GM21576 (cell line): ENCODE measurements at regions not wholly inside any gene's neighbourhood (a gene's known extent, or its start where the extent isn't known, plus 50 kb on each side); places are given as distances from the start of the nearest gene placed in this dataset.

ENCODE experiments used
- ATAC-seq: cut with Tn5 transposase; IDR thresholded peaks from one replicate; pipeline ENCODE4 v1.9.1; 2021; ENCODE audit warnings: mild to moderate bottlenecking, moderate library complexity; ENCODE audit not compliant: unreplicated experiment

DNA sequence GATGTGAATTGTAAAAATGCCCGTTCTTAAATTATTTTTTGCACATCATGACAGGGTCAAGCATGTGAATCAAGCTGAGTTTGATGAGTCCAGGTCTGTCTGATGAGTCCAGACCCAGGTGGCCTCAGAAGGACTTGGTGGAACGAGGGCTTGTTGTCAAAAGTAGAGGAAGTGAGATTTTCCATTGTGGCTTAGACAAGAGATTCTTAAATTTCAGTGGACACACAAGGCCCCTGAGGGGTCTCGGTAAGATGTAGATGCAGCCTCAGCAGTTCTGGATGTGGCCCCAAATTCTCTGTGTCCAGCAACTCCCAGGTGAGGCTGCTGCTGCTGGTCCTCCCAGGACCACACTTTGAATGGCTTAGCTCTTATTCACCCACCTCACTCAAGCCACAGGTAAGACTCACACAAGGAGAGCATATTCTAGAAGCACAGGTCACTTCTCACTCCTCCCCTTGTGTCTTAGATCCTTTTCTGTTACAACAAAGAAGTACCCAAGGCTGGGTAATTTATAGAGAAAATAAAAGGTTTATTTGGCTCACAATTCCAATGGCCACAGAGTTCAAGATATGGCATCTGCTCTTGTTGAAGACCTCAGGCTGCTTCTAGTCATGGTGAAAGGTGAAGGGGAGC lies 98.8 kb downstream of the GGTLC2 start:
- ATAC-seq, result no peak

DNA sequence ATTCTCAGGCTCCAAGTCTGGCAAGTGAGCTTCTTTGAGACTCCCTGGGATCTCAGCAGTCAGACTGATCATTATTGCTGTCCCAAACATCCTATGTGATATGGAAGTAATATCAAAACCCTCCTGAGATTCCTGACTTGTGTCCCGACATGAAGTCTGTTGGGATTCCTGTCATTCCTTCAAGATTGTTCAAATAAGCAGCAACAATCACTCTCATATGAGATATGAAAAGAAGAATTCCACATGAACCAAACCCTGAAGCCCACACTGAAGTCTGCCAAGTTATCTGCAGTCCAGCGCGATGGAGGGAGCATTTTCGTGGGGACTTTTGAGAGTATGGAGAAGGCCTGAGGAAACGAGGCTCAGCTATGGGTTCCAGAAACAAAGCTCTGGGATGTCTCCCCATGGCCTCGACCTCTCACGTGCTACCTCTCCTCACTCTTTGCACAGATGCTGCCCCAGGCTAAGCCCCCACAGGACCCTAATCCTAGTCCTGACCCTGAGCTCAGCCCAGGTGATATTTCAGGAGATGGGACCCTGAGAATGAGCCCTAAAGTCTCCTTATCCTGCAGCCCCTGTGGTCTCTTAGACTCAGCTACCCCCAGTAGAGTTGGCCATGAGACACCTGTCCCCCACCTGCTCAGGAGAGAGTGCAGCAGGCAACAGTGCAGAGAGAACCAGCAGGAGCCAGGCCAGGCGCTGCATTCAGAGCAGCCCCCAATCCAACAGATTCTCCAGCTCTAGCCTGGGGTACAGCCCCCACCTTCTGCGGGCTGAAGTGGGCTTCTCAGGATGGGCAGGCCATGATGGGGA lies 100.2 kb downstream of the GGTLC2 start:
- ATAC-seq, result no peak

DNA sequence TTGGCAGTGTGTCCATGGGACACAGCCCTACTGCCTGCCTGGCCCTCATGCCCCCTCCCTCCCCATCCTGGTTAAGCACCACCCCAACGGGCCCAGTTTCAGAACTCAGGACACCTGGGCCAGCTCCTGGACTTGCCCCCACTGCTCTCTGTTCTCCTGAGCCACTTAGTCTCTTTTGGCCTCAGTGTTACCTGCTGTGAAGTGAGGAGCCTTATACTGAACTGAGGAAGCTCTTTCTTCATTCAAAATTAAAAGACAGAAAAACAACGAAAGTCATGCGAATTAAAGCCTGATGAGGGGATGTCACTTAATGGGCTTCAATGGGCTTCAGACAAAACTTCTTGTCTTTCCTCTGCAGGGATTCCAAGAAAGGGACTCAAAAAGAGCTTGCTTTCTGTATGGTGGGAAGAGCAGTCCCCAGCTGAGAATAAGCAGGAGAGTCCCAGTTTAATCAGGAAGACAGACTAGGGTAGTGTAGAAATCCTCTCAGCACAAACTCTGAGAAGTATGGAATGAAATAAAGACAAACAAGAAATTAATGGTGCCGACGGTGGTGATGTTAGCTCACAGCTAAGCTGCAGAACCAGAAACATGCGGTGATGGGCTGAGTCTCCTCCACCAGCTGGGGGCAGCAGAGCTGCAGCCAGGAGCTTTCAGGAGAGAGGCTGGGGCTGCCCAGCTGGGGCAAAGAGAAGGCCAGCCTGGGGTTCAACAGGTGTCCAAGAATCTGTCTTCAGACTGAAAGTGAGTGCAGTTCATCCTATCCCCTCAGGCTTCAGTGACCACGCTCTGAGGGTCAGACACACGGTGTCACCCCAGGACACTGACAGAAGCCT lies 101.0 kb downstream of the GGTLC2 start:
- ATAC-seq, result no peak

DNA sequence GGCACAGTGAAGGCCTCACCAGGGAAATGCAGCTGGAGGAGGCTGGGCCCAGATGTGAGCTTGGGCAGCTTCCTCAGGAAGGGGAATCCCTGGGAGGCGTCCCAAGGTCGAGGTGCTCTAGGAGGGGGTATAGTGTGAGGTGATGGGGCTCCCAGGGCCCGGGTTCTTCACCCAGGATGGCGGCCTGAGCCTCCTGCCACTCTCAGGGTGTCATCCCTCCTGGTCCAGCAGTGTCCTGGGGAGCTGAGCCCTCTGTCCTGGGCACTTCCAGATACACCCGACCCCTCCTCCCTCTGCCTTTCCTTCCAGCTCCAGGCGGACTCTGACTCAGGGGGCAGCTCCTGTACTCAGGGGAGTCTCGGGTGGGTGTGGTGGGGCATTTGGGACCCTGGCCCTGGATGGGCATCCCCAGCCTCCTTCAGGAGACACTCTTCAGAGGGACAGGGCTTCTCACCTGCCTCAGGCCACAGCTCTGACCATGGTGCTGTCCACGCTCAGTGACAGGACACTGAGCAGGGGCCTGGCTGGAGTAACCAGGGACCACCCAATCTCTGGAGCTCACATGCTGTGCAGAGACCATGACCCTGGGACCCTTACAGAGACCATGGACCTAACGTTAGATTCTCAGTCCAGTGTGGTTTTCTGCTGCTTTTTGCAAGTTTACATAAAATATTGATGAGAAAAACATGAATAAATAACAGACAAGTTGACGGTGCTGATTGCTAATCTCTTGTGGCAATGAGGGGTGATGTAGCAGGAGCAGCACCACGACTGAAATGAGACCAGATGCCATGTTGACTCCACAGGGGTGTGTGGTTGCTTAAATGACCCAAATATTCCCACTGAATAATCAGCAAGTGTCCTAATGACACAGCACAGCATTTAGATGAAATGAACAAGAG lies 101.9 kb downstream of the GGTLC2 start:
- ATAC-seq, result no peak

DNA sequence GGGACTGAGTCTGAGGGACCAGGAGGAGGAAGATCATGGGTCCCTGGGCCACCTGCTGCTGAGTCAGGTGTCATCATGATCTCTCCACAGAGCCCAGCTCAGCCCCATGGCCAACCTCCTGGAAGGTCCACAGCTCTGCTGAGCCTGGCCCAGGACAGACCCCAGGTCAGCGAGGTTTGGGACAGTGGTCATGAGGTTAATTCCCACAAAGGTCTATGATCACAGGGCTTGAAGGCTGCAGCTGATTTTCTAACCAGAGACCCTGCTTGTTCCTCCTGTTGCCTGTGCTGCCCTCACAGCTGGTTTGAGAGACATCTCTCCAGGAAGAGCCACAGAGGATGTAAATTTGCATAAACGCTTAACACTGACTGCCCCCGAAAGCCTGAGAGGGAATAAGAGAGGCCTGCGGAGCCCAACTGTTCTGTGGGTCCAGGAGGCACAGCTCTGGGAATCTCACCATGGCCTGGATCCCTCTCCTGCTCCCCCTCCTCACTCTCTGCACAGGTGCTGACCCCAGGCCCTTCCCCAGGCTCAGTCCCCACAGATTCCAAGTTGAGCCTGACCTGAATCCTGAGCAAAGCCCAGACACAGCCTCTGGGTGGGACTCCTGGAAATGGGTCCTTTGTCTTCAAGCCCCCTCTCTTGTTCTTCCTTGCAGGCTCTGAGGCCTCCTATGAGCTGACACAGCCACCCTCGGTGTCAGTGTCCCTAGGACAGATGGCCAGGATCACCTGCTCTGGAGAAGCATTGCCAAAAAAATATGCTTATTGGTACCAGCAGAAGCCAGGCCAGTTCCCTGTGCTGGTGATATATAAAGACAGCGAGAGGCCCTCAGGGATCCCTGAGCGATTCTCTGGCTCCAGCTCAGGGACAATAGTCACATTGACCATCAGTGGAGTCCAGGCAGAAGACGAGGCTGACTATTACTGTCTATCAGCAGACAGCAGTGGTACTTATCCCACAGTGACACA lies 102.8 kb downstream of the GGTLC2 start:
- no peak for ATAC-seq

DNA sequence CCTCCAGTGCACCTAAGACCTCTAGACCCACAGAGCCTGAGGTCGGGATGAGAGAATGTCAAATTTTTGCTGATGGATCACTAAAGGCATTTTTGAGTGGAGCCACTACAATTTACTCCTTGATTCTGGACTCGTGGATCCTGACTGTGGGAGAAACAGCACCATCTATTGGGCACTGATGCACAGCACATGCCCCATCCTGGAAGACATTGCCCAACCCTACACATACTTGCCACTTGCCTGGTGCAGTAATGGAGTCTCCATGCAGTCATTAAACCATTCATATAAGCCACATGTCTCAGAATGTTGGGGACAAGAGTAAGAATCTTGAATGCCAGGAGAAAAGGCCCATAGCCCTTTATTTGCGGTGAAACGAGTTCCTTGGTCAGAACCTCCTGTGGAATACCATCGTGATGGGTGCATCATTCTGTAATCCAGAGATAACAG lies 103.9 kb downstream of the GGTLC2 start:
- no peak for ATAC-seq

DNA sequence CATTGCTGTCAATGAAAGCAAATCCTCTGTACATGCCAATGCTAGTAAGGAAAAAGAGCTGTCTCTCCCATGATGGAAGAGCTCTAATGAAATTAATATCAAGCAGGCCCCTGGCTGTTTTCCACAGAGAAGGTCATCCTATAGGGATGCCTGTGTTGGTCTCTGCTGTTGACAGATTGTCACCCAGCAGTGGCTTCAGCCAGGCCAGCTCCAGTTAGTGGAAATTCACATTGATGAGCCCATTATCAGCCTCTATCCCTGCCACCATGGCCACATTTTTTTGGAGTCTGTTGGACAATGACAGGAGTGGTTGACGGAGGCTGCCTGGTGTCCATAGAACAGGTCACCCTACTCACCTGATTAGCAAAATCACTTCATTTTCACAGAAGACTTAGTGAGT lies 104.3 kb downstream of the GGTLC2 start:
- ATAC-seq, result no peak

DNA sequence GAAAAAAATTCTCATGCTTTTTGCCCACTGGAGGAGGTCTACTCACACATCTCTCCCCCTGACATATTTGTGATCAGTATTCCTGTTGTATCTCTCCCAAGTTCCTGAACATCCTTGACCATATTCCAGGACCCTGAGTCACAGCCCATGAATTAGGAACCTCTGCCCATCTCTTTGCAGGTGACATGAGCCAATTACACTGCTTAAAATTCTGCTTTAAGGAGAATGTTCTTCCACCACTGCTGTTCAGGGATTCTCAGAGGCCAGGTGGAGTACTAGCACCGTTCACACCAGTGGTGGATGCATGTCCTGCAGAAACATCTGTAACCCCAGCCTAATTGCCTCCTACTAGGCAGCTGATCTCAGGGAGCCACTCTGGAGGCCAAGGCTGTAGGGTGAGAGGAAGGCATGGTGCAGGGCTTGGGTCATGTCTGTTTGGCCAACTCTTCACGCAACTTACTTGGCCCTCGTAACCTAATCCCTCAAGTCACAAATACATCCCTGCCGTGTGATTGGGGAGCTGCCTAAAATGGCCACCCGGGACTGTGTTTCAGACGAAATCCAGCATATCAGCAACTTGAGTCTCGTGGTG lies 104.8 kb downstream of the GGTLC2 start:
- no peak for ATAC-seq

DNA sequence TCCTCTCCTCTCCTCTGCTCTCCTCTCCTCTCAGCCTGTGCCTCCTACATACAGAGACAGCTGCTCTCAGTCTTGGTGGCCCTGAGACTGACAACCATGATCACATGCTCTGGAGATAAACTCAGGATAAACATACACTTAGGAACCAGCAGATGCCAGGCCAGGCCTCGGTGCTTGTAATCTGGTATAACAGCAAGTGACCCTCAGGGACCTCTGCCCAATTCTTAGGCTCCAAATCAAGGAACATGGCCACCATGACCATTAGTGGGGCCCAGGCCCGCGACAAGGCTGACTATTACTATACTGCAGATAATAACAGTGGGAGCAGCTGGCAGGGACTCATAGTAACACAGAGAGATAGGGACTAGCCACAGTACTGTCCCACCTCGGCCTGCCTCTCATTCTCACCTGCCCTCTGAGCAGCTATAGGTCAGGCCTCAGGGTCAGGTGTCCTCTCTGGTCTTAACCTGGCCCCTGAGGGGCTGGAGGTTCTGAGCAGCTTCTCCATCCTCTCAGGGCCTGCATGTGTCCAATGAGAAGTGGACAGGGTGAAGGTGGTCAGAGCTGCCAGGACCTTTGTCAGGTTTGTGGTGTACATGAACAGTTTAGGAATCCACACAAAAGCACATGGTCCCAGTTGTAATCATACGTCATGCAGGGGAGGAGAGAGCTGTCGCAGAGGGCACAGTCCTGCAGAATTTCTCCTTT lies 106.1 kb downstream of the GGTLC2 start:
- no peak for ATAC-seq

DNA sequence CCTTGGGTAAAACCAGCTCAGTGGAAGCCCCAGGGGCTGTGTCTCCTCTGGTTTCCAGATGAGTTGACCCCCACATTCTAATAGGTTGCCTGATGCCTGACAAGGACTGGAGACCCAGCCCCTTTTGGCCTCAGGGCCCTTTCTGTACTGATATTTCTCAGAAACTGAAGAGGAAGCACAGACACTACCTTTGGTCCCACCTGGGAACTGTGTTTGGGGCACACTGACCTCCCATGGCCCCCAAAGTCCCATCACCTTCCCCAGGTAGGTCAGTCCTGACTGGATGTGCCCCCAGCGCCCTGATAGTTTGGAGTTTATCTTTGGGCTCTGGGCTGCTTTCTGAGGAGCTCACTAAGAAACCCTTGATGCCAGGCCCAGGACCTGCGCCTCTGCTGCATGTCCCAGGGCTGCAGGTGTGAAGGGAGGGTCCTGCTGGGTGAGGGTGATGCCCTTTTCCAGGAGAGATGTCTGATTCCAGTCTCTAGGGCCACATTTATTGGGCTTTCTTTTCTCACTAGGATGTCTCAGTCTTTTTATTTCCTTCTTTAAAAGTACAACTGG lies 106.7 kb downstream of the GGTLC2 start:
- ATAC-seq, result no peak

DNA sequence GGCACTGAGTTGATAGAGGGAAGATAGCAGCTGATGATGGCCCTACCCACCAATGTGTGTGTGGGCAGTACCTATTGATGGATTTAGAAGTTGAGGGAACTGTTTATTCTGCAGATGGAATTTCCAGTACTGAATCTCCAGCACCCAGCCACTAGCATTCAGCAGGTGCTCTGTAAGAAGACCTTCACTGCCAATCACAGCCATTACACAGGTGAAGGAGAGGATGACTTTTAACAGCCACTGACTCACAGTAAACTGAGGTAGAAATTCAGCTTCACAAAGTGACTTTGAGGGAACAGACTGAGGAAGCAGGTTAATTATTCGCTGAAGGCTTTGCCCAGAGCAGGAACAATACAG lies 107.8 kb downstream of the GGTLC2 start:
- ATAC-seq, result no peak

DNA sequence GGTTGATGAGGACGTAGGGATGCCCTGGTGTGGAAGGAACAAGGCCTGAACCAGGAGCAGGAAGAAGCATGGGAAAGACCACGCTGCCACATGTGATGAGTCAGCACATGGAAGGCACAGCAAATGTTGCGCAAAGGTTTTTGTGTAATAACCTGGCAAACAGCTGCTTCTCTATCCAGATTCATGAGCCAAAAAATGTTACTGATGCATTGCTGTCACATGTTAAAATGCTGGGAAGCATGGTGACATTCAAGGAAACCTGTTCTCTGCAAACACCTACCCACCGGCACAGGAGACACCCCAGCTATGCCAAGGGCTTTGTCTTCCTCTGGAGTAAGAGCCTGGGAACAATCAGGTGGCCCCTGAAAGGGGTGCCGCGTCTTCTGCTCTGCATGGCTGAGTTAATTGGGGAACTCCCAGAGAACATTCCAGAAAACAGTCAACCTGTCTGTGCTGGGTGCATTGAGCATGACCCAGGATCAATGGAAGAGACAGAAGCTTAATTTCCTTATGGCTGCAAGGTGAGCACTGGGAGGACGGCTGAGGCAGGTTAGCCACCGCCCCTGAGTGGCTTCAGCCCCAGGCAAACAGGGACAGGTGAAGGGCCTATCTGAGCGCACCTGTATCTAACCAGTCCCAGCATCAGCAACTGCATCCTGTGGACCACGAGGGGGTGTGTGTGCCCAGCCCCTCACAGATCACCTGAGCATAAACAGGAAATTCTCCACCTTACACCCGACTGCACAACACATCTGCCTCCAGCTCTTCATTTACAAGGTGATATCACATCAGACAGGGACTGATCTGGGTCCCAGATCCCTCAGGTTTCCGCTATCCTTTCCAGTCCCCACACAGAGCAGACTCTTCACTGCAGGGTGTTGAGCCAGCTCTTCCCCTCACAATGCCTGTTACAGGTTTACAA lies 108.4 kb downstream of the GGTLC2 start:
- ATAC-seq, result no peak

DNA sequence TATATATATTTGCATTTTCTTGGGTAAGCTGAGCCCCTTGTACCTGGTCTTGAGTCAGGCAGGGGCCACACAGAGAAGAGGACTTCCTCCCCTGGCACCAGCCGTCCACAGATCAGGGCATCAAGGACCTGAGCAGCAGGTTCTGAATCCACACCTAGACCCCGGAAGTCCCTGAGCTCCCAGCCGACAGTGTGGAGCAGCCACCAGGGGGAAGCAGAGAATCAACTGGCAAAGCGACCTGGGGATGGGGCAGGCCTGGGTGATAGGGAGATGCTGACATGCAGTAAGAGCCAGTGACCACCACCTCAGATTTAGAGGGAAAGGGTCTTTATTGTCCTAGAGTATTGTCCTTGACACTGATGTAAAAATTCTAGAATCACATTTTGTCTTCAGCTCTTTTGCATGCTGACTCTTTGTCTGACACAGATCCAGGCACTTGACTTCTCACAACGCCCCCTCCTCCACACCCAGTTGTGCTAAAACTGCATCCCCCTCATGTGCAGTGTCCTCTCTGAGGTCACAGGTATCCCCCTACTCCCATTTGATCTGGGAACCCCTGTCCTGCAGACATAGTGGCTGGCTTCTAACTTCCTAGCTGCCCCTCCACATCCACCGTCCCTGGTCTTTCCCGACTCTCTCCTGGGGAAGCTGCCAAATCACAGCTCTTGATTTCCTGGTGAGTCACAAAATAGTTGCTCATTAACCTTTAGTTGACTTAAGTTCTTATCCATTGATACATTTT lies 109.3 kb downstream of the GGTLC2 start:
- peak; percentile 49 for ATAC-seq

DNA sequence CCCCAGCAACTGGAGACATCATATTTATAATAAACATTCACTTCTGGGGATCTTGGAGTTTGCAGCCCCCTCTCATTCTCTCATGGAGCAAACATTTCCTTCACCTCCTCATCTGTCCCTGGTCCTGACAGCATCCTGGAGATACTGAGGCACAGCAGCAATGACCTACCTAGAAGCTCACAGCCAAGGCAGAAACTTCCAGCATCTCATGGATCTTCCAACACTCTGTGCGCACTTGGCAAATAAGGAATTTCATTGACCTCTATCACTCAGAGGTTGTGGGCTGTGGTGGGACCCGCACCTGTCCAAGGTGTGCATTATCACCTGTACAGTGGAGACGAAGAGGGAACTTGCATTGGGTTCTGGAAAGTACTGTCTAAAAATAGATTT lies 109.8 kb downstream of the GGTLC2 start:
- ATAC-seq, result no peak

DNA sequence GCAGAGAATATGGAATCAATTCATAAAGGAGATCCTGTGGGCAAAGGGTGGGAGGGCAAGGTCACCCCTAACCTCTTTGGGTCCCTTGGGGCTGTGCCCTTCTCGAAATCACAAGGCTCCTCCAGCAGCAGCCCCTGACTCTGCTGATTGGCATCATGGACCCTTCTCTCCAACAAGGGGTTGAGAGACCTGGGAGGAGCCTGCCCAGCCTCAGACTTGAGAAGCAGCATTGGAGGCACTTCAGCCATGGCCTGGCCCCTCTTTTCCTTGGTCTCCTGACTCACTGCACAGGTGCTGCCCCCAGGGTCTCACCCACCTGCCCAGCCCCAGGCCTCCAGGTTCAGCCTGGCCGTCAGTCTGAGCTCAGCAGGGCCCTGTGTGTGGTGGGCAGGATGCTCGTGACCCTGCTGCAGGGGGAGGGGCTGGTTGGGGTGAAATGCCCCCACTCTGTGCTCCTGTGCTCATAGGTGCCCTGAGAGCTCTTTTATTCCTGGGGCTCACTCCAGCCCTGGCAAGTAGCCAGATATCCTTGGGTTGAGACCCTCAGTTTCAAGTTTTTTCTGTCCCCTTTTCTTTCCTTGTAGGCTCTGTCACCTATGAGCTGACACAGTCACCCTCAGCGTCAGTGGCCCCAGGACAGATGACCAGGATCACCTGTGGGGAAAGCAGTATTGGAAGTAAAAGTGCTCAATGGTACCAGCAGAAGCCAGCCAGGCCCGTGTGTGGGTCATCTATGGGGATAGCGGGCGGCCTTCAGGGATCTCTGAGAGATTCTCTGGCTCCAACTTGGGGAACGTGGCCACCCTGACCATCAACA lies 110.8 kb downstream of the GGTLC2 start:
- ATAC-seq, result no peak

DNA sequence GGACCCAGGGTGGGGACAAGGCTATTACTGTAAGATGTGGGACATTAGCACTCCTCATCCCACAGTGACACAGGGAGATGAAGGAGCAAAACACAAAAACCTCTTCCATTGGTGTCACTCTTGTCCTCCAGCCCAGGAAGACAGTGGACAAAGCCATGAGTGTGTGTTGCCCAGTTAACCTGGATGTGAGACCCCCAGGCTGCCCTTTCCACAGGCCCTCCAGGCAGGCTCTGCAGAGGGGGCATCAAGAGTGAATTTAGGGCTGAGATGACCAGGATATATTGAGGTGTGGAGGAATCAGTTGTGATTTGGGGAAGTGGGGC lies 111.3 kb downstream of the GGTLC2 start:
- ATAC-seq, result no peak
